HepG2 (cell line): ENCODE measurements at regions not wholly inside any gene's neighbourhood (a gene's known extent, or its start where the extent isn't known, plus 50 kb on each side); places are given as distances from the start of the nearest gene placed in this dataset.

ENCODE experiments used
- ATAC-seq: fragments of 200-7000 bp; cut with Tn5 transposase; 3 replicates; pipeline ENCODE4 v1.9.1; 2020; ENCODE audit warnings: mild to moderate bottlenecking, moderate library complexity
- BruUV-seq: library from RNA; stranded (reverse); fragments of 400-500 nt; replicated peaks from 2 replicates; lab custom pipeline; 2021; lab: Mats Ljungman, UMichigan
- CTCF ChIA-PET: fragments of 300-600 bp; formaldehyde crosslinking; extraction: SDS; loops from one replicate; lab custom pipeline; 2021; ENCODE audit warnings: low total read pairs, inconsistent platforms, low intra/inter-chr PET ratio; lab: Yijun Ruan, JAX
- POLR2A ChIA-PET: fragments of 350-600 bp; sonication (Branson Sonifier 250); formaldehyde crosslinking; loops from one replicate; lab custom pipeline; 2020; ENCODE audit warnings: antibody characterized with exemption, inconsistent platforms; lab: Yijun Ruan, JAX
- DNase-seq: peaks from one replicate; pipeline ENCODE4 v3.0.0-alpha.2; 2015; ENCODE audit warnings: low spot score
- FAIRE-seq: peaks from 3 replicates; lab custom pipeline; 2011; peaks lifted over from hg19 to GRCh38; lab: Jason Lieb, UNC
- H2AFZ ChIP-seq: one replicate; pipeline ENCODE4 v1.6.1; 2011; ENCODE audit warnings: low read length, inconsistent platforms
- H3K27ac ChIP-seq: fragments of 300-600 bp; 3 replicates; pipeline ENCODE4 v1.8.0; 2011; ENCODE audit warnings: mixed run types, mild to moderate bottlenecking, mixed read lengths, low read length, inconsistent platforms; ENCODE audit not compliant: insufficient read depth; ENCODE audit errors: extremely low read length
- H3K27me3 ChIP-seq, 2 experiments: fragments of 200-600 bp in 1 of 2; 2 replicates in 1 of 2; 3 replicates in 1 of 2; pipeline versions ENCODE4 v1.6.0 to v1.8.0; 2011; ENCODE audit warnings: low read length in 2 of 2, mild to moderate bottlenecking in 2 of 2, moderate library complexity in 2 of 2, inconsistent platforms in 1 of 2; ENCODE audit not compliant: insufficient read depth in 2 of 2, control insufficient read depth in 1 of 2
- H3K36me3 ChIP-seq, 2 experiments: fragments of 200-600 bp in 1 of 2; replicated peaks in 1 of 2; 2 replicates in 1 of 2; 3 replicates in 1 of 2; pipeline versions ENCODE4 v1.5.1 to v1.8.0; 2011; ENCODE audit warnings: low read length in 2 of 2, inconsistent platforms in 1 of 2; ENCODE audit not compliant: insufficient read depth in 2 of 2, control insufficient read depth in 1 of 2
- H3K4me1 ChIP-seq: 2 replicates; pipeline ENCODE4 v1.5.1; 2012; ENCODE audit warnings: low read length, inconsistent platforms; ENCODE audit not compliant: insufficient read depth
- H3K4me2 ChIP-seq: 2 replicates; pipeline ENCODE4 v1.6.0; 2011; ENCODE audit warnings: low read depth, low read length, inconsistent platforms
- H3K4me3 ChIP-seq, 3 experiments: fragments of 200-600 bp in 1 of 3; sonication (generic), shearing (Covaris generic) in 1 of 3; replicated peaks in 1 of 3; 2 replicates each; pipeline ENCODE4 v1.5.1; 2011 to 2016; ENCODE audit warnings: low read length in 3 of 3, inconsistent platforms in 2 of 3, low read depth in 2 of 3, mild to moderate bottlenecking in 2 of 3, control low read depth in 1 of 3, mixed read lengths in 1 of 3; ENCODE audit not compliant: insufficient read depth in 1 of 3
- H3K79me2 ChIP-seq: one replicate; pipeline ENCODE4 v1.6.1; 2011; ENCODE audit warnings: low read length, inconsistent platforms; ENCODE audit not compliant: insufficient read depth
- H3K9ac ChIP-seq: 2 replicates; pipeline ENCODE4 v1.6.0; 2011; ENCODE audit warnings: mild to moderate bottlenecking, low read depth, low read length, inconsistent platforms; ENCODE audit not compliant: insufficient read depth
- H3K9me3 ChIP-seq: 2 replicates; pipeline ENCODE4 v1.5.1; 2012; ENCODE audit warnings: mild to moderate bottlenecking, low read length
- H4K20me1 ChIP-seq: 2 replicates; pipeline ENCODE4 v1.6.0; 2011; ENCODE audit warnings: inconsistent platforms, mild to moderate bottlenecking, low read length, moderate library complexity; ENCODE audit not compliant: insufficient read depth
- MAF1 ChIP-seq: sonication (generic); formaldehyde crosslinking; IDR thresholded peaks from 2 replicates; pipeline ENCODE4 v1.5.0; 2020; ENCODE audit warnings: missing genetic modification reagents, borderline replicate concordance
- MIXL1 ChIP-seq: IDR thresholded peaks from 2 replicates; pipeline ENCODE4 v1.6.1; 2016
- PLRG1 ChIP-seq: fragments of 450-650 bp; conservative IDR thresholded peaks from 2 replicates; pipeline ENCODE4 v1.6.1; 2016
- ZBTB38 ChIP-seq: sonication (generic); formaldehyde crosslinking; IDR thresholded peaks from 2 replicates; pipeline ENCODE4 v1.5.1; 2020; ENCODE audit warnings: mild to moderate bottlenecking, missing genetic modification reagents
- ZNF225 ChIP-seq: sonication (generic); formaldehyde crosslinking; IDR thresholded peaks from 2 replicates; pipeline ENCODE4 v1.4.0; 2020; ENCODE audit warnings: mild to moderate bottlenecking, missing genetic modification reagents
- ZNF331 ChIP-seq: sonication (generic); formaldehyde crosslinking; IDR thresholded peaks from 2 replicates; pipeline ENCODE4 v1.4.0; 2020; ENCODE audit warnings: missing genetic modification reagents
- ZNF34 ChIP-seq: sonication (generic); formaldehyde crosslinking; IDR thresholded peaks from 2 replicates; pipeline ENCODE4 v1.4.0; 2020; ENCODE audit warnings: mild to moderate bottlenecking, missing genetic modification reagents, borderline replicate concordance
- ZNF451 ChIP-seq: sonication (generic); formaldehyde crosslinking; IDR thresholded peaks from 2 replicates; pipeline ENCODE4 v1.5.0; 2020; ENCODE audit warnings: mild to moderate bottlenecking, missing genetic modification reagents
- ZNF891 ChIP-seq: sonication (generic); formaldehyde crosslinking; IDR thresholded peaks from 2 replicates; pipeline ENCODE4 v1.5.0; 2020; ENCODE audit warnings: mild to moderate bottlenecking, missing genetic modification reagents
- WGBS: methylation state at CpG from one replicate; pipeline ENCODE4 v1.1.6; 2017; ENCODE audit warnings: low lambda C conversion rate; 5-methylcytosine and 5-hydroxymethylcytosine counted together
- in situ Hi-C: cut with HindIII; loops from 2 replicates; pipeline ENCODE4 v1.10.0; 2017; ENCODE audit warnings: low pct_unique_long_range_greater_than_20kb; ENCODE audit not compliant: extremely low pct_ligation_motif_present
- intact Hi-C: fragments of 100-400 bp; cut with micrococcal nuclease; formaldehyde crosslinking; loops from one replicate; pipeline ENCODE4 v1.10.0; 2022; ENCODE audit not compliant: unreplicated experiment
- TF ChIP-seq, protein P1 (sequence below): IDR thresholded peaks from 2 replicates; pipeline ENCODE4 v1.6.1; 2016; ENCODE audit warnings: mild to moderate bottlenecking
- TF ChIP-seq, protein P2 (sequence below): IDR thresholded peaks from 2 replicates; pipeline ENCODE4 v1.6.1; 2016; ENCODE audit warnings: missing compliant biosample characterization, missing genetic modification reagents, borderline replicate concordance
- TF ChIP-seq, protein P3 (sequence below): fragments of 450-650 bp; IDR thresholded peaks from 2 replicates; pipeline ENCODE4 v1.6.1; 2017
- TF ChIP-seq, protein P4 (sequence below): sonication (generic); formaldehyde crosslinking; conservative IDR thresholded peaks from 2 replicates; pipeline ENCODE4 v1.8.1; 2023; ENCODE audit warnings: missing genetic modification reagents

DNA sequence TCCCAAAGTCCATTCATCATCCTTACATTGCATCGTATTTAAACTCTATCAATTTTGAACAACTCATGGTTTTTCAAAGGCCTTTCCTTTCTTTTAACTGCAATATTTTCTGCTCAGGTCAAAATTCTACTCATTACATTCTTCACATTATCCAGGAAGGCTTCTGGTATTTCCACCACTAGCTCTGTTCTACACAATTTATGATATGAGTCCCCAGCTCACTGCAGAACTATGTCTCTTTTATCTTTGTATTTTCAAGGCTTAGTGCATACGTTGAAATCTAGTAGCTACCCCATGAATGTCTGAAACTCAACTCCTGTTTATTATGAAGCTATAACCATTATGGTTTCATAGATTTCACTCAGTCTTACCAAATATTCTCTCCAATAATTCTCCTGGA lies 282.9 kb downstream of the DUSP6 start:
- BruUV-seq, result no TSS peak
- no peak for DNase-seq
- intact Hi-C loops, result no loop called here
- no peak overlapping the region for H3K27ac ChIP-seq
- 35% methylated on average over 2 of the region's 2 CpGs for WGBS
- no peak for ATAC-seq
- H3K4me3 ChIP-seq, result no peak overlapping the region
- TF ChIP-seq ZNF451 (CRISPR knock-in tag), result no peak
- TF ChIP-seq, protein P1, sequence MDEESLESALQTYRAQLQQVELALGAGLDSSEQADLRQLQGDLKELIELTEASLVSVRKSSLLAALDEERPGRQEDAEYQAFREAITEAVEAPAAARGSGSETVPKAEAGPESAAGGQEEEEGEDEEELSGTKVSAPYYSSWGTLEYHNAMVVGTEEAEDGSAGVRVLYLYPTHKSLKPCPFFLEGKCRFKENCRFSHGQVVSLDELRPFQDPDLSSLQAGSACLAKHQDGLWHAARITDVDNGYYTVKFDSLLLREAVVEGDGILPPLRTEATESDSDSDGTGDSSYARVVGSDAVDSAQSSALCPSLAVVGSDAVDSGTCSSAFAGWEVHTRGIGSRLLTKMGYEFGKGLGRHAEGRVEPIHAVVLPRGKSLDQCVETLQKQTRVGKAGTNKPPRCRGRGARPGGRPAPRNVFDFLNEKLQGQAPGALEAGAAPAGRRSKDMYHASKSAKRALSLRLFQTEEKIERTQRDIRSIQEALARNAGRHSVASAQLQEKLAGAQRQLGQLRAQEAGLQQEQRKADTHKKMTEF (CRISPR knock-in tag), result no peak
- no peak for TF ChIP-seq ZNF34 (CRISPR knock-in tag)
- ChIA-PET POLR2A (no interaction called here), CTCF (no interaction called here)
- H3K9me3 ChIP-seq, result no peaks in the 10 kb centered on the region
- in situ Hi-C loops, result loop anchor here (25.0 kb wide), 1 partner anchor 268 kb away; no protein-coding TSS in a partner anchor
- FAIRE-seq, result no peak
- no peaks in the 10 kb centered on the region for H4K20me1 ChIP-seq
- no peak overlapping the region for H3K4me2 ChIP-seq
- H3K36me3 ChIP-seq, result no peaks in the 10 kb centered on the region
- H3K4me1 ChIP-seq, result no peaks in the 10 kb centered on the region
- H3K9ac ChIP-seq, result no peak overlapping the region
- H3K79me2 ChIP-seq, result no peaks in the 10 kb centered on the region
- H2AFZ ChIP-seq, result no peak overlapping the region
- no peaks in the 10 kb centered on the region for H3K27me3 ChIP-seq

DNA sequence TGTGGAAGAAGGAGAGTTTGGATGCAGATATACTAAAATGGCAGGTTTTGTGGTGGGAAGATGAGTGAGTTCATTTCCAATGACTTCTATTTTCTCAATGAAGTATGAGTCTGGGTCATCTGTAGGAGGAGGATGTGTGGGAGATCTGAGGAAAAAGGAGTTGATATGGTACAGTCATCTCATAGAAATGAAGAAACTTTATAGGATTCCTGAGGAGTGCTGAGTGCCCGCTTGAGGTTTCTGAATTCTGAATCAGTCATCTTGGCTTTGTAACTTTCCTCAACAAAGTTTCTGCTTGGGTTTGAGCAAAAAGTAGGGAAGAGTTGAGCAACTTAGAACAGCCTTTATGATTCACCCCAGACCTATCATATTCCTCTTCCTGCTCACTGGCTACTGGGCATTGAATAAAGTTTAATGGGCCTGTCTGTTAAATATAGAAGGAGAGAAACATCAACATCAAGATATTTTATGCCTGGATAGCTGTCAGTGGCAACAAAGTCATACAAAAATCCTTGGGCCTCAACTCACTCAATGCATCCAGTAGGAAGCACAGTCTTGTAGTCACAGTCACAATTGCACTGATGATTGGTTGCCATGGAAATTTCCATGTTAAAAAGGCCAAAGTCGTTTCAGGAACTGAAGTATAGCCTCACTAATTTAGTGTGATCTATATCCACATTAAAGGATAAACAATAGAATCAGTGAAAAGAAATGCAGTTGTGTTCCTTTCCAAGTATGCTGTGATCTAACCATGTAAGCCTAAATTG lies 284.7 kb downstream of the DUSP6 start:
- H2AFZ ChIP-seq, result no peak overlapping the region
- no peak overlapping the region for H3K4me3 ChIP-seq
- no peaks in the 10 kb centered on the region for H3K79me2 ChIP-seq
- no peaks in the 10 kb centered on the region for H3K36me3 ChIP-seq
- no peaks in the 10 kb centered on the region for H3K9me3 ChIP-seq
- 38% methylated on average over 2 of the region's 2 CpGs for WGBS
- intact Hi-C loops, result no loop called here
- DNase-seq, result no peak
- no peak overlapping the region for H3K27ac ChIP-seq
- H3K9ac ChIP-seq, result no peak overlapping the region
- no peak overlapping the region for H3K4me2 ChIP-seq
- FAIRE-seq, result no peak
- ATAC-seq, result no peak
- POLR2A ChIA-PET, result no interaction called here
- no peaks in the 10 kb centered on the region for H3K27me3 ChIP-seq
- no peaks in the 10 kb centered on the region for H3K4me1 ChIP-seq
- no TSS peak for BruUV-seq
- in situ Hi-C loops, result loop anchor here (25.0 kb wide), 1 partner anchor 270 kb away; no protein-coding TSS in a partner anchor
- CTCF ChIA-PET, result no interaction called here
- H4K20me1 ChIP-seq, result no peaks in the 10 kb centered on the region
- TF ChIP-seq, protein P2, sequence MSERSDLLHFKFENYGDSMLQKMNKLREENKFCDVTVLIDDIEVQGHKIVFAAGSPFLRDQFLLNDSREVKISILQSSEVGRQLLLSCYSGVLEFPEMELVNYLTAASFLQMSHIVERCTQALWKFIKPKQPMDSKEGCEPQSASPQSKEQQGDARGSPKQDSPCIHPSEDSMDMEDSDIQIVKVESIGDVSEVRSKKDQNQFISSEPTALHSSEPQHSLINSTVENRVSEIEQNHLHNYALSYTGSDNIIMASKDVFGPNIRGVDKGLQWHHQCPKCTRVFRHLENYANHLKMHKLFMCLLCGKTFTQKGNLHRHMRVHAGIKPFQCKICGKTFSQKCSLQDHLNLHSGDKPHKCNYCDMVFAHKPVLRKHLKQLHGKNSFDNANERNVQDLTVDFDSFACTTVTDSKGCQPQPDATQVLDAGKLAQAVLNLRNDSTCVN, result no peak
- TF ChIP-seq ZNF225 (CRISPR knock-in tag) (no peak), ZNF331 (CRISPR knock-in tag) (no peak), ZNF891 (CRISPR knock-in tag) (no peak), PLRG1 (no peak), ZBTB38 (CRISPR knock-in tag) (no peak), MAF1 (no peak), MIXL1 (no peak)
- TF ChIP-seq, protein P3, sequence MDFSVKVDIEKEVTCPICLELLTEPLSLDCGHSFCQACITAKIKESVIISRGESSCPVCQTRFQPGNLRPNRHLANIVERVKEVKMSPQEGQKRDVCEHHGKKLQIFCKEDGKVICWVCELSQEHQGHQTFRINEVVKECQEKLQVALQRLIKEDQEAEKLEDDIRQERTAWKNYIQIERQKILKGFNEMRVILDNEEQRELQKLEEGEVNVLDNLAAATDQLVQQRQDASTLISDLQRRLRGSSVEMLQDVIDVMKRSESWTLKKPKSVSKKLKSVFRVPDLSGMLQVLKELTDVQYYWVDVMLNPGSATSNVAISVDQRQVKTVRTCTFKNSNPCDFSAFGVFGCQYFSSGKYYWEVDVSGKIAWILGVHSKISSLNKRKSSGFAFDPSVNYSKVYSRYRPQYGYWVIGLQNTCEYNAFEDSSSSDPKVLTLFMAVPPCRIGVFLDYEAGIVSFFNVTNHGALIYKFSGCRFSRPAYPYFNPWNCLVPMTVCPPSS, result no peak
- TF ChIP-seq, protein P4, sequence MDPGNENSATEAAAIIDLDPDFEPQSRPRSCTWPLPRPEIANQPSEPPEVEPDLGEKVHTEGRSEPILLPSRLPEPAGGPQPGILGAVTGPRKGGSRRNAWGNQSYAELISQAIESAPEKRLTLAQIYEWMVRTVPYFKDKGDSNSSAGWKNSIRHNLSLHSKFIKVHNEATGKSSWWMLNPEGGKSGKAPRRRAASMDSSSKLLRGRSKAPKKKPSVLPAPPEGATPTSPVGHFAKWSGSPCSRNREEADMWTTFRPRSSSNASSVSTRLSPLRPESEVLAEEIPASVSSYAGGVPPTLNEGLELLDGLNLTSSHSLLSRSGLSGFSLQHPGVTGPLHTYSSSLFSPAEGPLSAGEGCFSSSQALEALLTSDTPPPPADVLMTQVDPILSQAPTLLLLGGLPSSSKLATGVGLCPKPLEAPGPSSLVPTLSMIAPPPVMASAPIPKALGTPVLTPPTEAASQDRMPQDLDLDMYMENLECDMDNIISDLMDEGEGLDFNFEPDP (CRISPR knock-in tag), result no peak
